ENCODE measurements at regions not wholly inside any gene's neighbourhood (a gene's known extent, or its start where the extent isn't known, plus 50 kb on each side); places are given as distances from the start of the nearest gene placed in this dataset.

- TF ChIP-seq ZNF274 (IDR thresholded peaks at IDR 0.05; ENCODE audit: low read depth, low read length) (no peak), YY1 (IDR thresholded peaks at IDR 0.05; ENCODE audit: insufficient read depth, insufficient read length) (no peak)
These were observed 906.6 kb upstream of the KLHL29 start for GRCh38 chr2:22478329-22478728.
